ENCODE measurements at regions not wholly inside any gene's neighbourhood (a gene's known extent, or its start where the extent isn't known, plus 50 kb on each side); places are given as distances from the start of the nearest gene placed in this dataset.

DNA sequence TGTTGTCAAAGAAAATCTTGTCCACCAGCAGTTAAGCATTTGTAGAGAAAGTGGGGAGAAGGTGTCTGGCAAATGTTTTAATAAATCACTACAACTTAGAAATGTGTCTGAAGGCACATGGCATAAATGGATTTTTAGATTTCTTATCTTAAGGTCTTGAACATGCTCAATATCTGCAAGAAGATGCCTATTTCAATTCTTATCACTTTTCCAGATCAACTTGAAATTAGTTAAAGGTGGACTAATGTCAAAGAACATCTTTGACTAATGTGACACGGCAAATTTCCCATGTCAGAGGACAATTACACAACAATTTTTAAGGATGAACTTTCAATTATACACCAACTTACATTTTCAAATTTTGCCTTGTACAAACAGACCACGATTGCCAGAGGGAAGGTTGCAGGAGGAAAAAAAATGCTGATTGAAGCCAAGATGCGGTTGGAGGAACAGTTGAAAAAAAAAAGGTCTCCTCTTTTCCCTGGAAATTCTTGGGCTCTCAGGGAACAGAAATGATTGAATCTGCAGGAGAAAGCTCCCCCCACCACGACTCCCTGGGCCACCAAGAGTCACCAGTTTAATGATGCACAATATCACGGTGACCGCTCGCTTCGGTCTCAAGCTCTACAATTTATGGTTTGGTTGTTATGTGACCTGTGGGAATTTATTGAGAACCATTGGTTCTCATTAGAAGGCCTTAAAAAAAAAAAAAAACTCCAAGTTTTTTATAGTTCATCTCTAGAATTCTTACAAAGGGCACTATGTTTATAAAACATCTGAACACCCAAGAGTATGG, 507.6 kb upstream of the ADAMTS9 start:
- no peak overlapping the region for H3K4me3 ChIP-seq (ENCODE audit: low read depth, low read length)
- no peak for DNase-seq (ENCODE audit: low read depth, low spot score)
- POLR2A ChIA-PET, result no interaction called here
- CTCF ChIA-PET, result no interaction called here
- TF ChIP-seq, protein P1, sequence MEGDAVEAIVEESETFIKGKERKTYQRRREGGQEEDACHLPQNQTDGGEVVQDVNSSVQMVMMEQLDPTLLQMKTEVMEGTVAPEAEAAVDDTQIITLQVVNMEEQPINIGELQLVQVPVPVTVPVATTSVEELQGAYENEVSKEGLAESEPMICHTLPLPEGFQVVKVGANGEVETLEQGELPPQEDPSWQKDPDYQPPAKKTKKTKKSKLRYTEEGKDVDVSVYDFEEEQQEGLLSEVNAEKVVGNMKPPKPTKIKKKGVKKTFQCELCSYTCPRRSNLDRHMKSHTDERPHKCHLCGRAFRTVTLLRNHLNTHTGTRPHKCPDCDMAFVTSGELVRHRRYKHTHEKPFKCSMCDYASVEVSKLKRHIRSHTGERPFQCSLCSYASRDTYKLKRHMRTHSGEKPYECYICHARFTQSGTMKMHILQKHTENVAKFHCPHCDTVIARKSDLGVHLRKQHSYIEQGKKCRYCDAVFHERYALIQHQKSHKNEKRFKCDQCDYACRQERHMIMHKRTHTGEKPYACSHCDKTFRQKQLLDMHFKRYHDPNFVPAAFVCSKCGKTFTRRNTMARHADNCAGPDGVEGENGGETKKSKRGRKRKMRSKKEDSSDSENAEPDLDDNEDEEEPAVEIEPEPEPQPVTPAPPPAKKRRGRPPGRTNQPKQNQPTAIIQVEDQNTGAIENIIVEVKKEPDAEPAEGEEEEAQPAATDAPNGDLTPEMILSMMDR (IDR thresholded peaks at IDR 0.05; ENCODE audit: insufficient read depth, low read length, missing control alignments), result no peak

- DNase-seq (ENCODE audit: low read depth, low spot score), result no peak
- TF ChIP-seq, protein P1 (IDR thresholded peaks at IDR 0.05; ENCODE audit: insufficient read depth, low read length, missing control alignments), result no peak
- no peak overlapping the region for H3K4me3 ChIP-seq (ENCODE audit: low read depth, low read length)
- ChIA-PET POLR2A (no interaction called here), CTCF (no interaction called here)
These were observed 506.9 kb upstream of the ADAMTS9 start for GRCh38 chr3:65194744-65195143.

GRCh38 chr3:65194047-65194714, 506.4 kb upstream of the ADAMTS9 start:
- CTCF ChIA-PET, result no interaction called here
- DNase-seq (ENCODE audit: low read depth, low spot score), result no peak
- no peak overlapping the region for H3K4me3 ChIP-seq (ENCODE audit: low read depth, low read length)
- TF ChIP-seq, protein P1 (IDR thresholded peaks at IDR 0.05; ENCODE audit: insufficient read depth, low read length, missing control alignments), result no peak
- POLR2A ChIA-PET, result no interaction called here

DNA sequence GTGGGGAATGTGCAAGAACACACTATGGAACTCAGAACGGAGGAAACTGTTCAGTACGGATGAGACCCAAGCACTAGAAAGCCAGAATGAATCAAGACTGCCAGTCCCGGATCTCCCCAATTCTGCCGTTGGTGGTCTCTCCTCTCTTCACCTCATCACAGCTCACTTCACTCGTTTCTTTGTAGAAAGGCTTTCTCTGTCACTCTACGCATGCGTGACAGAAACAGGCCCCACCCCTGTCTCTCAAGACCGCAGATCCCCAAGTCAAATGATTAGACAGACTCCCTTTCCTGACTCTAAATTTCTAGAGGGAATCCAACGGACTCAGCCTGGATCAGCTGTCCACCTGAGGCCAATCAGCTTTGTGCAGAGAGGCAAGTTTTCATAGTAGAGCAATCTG, 505.7 kb upstream of the ADAMTS9 start:
- no peak for DNase-seq (ENCODE audit: low read depth, low spot score)
- TF ChIP-seq, protein P1 (IDR thresholded peaks at IDR 0.05; ENCODE audit: insufficient read depth, low read length, missing control alignments), result no peak
- POLR2A ChIA-PET, result no interaction called here
- CTCF ChIA-PET, result no interaction called here
- no peak overlapping the region for H3K4me3 ChIP-seq (ENCODE audit: low read depth, low read length)

GRCh38 chr3:65190111-65190510, 502.3 kb upstream of the ADAMTS9 start:
- ChIA-PET CTCF (no interaction called here), POLR2A (no interaction called here)
- no peak for DNase-seq (ENCODE audit: low read depth, low spot score)
- TF ChIP-seq, protein P1 (IDR thresholded peaks at IDR 0.05; ENCODE audit: insufficient read depth, low read length, missing control alignments), result no peak
- H3K4me3 ChIP-seq (ENCODE audit: low read depth, low read length), result no peak overlapping the region

DNA sequence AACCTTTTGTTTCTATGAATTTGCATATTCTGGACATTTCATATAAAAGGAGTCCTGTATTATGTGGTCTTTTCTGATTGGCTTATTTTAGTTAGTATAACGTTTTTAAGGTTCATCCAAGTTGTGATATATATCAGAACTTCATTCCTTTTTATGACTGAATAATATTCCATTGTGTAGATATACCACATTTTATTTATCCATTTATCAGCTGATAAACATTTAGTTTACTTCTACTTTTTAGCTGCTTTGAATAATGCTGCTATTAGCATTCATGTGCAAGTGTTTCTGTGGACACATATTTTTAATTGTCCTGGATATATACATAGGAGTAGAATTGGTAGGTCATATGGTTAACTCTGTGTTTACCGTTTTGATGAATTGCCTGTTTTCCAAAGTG, 498.5 kb upstream of the ADAMTS9 start:
- no peak for DNase-seq (ENCODE audit: low read depth, low spot score)
- H3K4me3 ChIP-seq (ENCODE audit: low read depth, low read length), result no peak overlapping the region
- POLR2A ChIA-PET, result no interaction called here
- TF ChIP-seq, protein P1 (IDR thresholded peaks at IDR 0.05; ENCODE audit: insufficient read depth, low read length, missing control alignments), result no peak
- CTCF ChIA-PET, result no interaction called here

Data from AG04449 (cell line).